ENCODE measurements at regions not wholly inside any gene's neighbourhood (a gene's known extent, or its start where the extent isn't known, plus 50 kb on each side); places are given as distances from the start of the nearest gene placed in this dataset.
"Not testable (repeated sequence)": the region's sequence is repeated elsewhere in the genome, so short reads cannot be mapped to it uniquely, and the experiment has no call there.

- no peaks in the 10 kb centered on the region for H3K36me3 ChIP-seq (replicated peaks in 1 of 2; ENCODE audit: insufficient read depth in 1 of 2, low read depth in 2 of 2)
- ATAC-seq (no peak), DNase-seq (no peak)
- no peaks in the 10 kb centered on the region for H3K4me1 ChIP-seq
- WGBS, 2 donors: 65 to 68% methylated on average over 8 of the region's 8 CpGs
- intact Hi-C loops (cut with DNase I): no loop called here
- H3K9me3 ChIP-seq: no peaks in the 10 kb centered on the region
- H3K27ac ChIP-seq: no peak overlapping the region
- no peak for TF ChIP-seq POLR2A (IDR thresholded peaks at IDR 0.05)
- no peaks in the 10 kb centered on the region for H3K27me3 ChIP-seq
- H3K4me3 ChIP-seq: no peak overlapping the region
Observed at GRCh38 chr6:5838656-5839396, 167.9 kb downstream of the NRN1 start.

GRCh38 chr6:5837323-5837722 lies 169.4 kb downstream of the NRN1 start:
- no peak overlapping the region for H3K4me3 ChIP-seq

GRCh38 chr6:5836597-5836996 lies 170.1 kb downstream of the NRN1 start:
- H3K4me1 ChIP-seq; H3K4me3 ChIP-seq; intact Hi-C loops (cut with DNase I); H3K27me3 ChIP-seq; ATAC-seq; DNase-seq; H3K27ac ChIP-seq; H3K36me3 ChIP-seq (replicated peaks in 1 of 2; ENCODE audit: insufficient read depth in 1 of 2, low read depth in 2 of 2); H3K9me3 ChIP-seq: not testable (repeated sequence)
- WGBS, 2 donors: 88 to 100% methylated on average over 1 of the region's 5 CpGs

More at GRCh38 chr6:5837323-5837722, 169.4 kb downstream of the NRN1 start:
- Histone ChIP-seq H3K9me3 (no peaks in the 10 kb centered on the region), H3K27me3 (no peaks in the 10 kb centered on the region), H3K4me1 (no peaks in the 10 kb centered on the region), H3K27ac (no peak overlapping the region), H3K36me3 (replicated peaks in 1 of 2; ENCODE audit: insufficient read depth in 1 of 2, low read depth in 2 of 2) (no peaks in the 10 kb centered on the region)
- DNase-seq: no peak
- ATAC-seq: no peak
- TF ChIP-seq POLR2A (IDR thresholded peaks at IDR 0.05): no peak
- TF ChIP-seq CTCF (IDR thresholded peaks at IDR 0.05): no peak
- intact Hi-C loops (cut with DNase I): no loop called here
- 84 to 91% methylated on average over 4 to 8 of the region's 9 CpGs for WGBS, 2 donors

GRCh38 chr6:5833120-5833519 lies 173.6 kb downstream of the NRN1 start:
- Histone ChIP-seq H3K27ac (no peak overlapping the region), H3K4me1 (no peaks in the 10 kb centered on the region), H3K27me3 (no peaks in the 10 kb centered on the region), H3K36me3 (replicated peaks in 1 of 2; ENCODE audit: insufficient read depth in 1 of 2, low read depth in 2 of 2) (no peaks in the 10 kb centered on the region), H3K4me3 (no peak overlapping the region), H3K9me3 (no peaks in the 10 kb centered on the region)
- no peak for TF ChIP-seq POLR2A (IDR thresholded peaks at IDR 0.05)
- TF ChIP-seq CTCF (IDR thresholded peaks at IDR 0.05): no peak
- WGBS, 2 donors: 74 to 85% methylated on average over 3 of the region's 3 CpGs
- DNase-seq (no peak), ATAC-seq (no peak)
- intact Hi-C loops (cut with DNase I): no loop called here

- WGBS, 2 donors: 77 to 83% methylated on average over 3 of the region's 3 CpGs
- no peak for DNase-seq
- Histone ChIP-seq H3K27me3 (no peaks in the 10 kb centered on the region), H3K9me3 (no peaks in the 10 kb centered on the region), H3K27ac (no peak overlapping the region), H3K4me1 (no peaks in the 10 kb centered on the region), H3K36me3 (replicated peaks in 1 of 2; ENCODE audit: insufficient read depth in 1 of 2, low read depth in 2 of 2) (no peaks in the 10 kb centered on the region), H3K4me3 (no peak overlapping the region)
- TF ChIP-seq CTCF (IDR thresholded peaks at IDR 0.05) (no peak), POLR2A (IDR thresholded peaks at IDR 0.05) (no peak)
- intact Hi-C loops (cut with DNase I): no loop called here
- ATAC-seq: no peak
Observed at GRCh38 chr6:5832668-5833067, 174.1 kb downstream of the NRN1 start.

- H3K4me1 ChIP-seq; H3K27ac ChIP-seq; H3K27me3 ChIP-seq; H3K36me3 ChIP-seq (replicated peaks in 1 of 2; ENCODE audit: insufficient read depth in 1 of 2, low read depth in 2 of 2); H3K4me3 ChIP-seq; H3K9me3 ChIP-seq; ATAC-seq; intact Hi-C loops (cut with DNase I): not testable (repeated sequence)
- 41 to 57% methylated on average over 7 to 8 of the region's 8 CpGs for WGBS, 2 donors
- peak in 1 of 4 donors; percentile 20 for DNase-seq
Observed at GRCh38 chr6:5831219-5831862, 175.4 kb downstream of the NRN1 start.

Measured in body of pancreas (tissue), 4 donors.